ENCODE measurements at regions not wholly inside any gene's neighbourhood (a gene's known extent, or its start where the extent isn't known, plus 50 kb on each side); places are given as distances from the start of the nearest gene placed in this dataset.

DNA sequence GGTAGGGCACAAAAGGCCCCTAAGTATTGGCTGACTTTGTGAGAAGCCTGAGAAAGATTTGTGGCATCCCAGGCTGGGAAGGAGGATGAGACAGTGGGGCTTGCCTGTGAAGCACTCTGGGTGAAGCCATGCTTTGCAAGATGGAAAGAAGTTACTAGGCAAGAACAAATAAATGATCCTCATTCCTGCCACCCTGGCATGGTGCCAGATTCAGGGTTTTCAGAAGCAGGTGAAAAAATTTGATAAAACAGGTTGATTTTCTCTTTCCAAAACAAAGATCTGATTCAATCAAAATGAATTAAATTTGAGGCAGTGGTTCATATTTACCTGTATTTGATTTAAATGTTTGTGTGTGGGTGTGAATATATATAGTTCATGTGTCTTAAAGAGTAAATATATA lies 386.9 kb upstream of the PROX1 start:
- TF ChIP-seq, protein P1, sequence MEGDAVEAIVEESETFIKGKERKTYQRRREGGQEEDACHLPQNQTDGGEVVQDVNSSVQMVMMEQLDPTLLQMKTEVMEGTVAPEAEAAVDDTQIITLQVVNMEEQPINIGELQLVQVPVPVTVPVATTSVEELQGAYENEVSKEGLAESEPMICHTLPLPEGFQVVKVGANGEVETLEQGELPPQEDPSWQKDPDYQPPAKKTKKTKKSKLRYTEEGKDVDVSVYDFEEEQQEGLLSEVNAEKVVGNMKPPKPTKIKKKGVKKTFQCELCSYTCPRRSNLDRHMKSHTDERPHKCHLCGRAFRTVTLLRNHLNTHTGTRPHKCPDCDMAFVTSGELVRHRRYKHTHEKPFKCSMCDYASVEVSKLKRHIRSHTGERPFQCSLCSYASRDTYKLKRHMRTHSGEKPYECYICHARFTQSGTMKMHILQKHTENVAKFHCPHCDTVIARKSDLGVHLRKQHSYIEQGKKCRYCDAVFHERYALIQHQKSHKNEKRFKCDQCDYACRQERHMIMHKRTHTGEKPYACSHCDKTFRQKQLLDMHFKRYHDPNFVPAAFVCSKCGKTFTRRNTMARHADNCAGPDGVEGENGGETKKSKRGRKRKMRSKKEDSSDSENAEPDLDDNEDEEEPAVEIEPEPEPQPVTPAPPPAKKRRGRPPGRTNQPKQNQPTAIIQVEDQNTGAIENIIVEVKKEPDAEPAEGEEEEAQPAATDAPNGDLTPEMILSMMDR (IDR thresholded peaks at IDR 0.05 in 4 of 5, conservative IDR thresholded peaks at IDR 0.05 in 1 of 5): no peak
- TF ChIP-seq POLR2A (IDR thresholded peaks at IDR 0.05): no peak
